GM13976 (cell line): ENCODE measurements at regions not wholly inside any gene's neighbourhood (a gene's known extent, or its start where the extent isn't known, plus 50 kb on each side); places are given as distances from the start of the nearest gene placed in this dataset.

Source experiments
- DNase-seq: peaks from one replicate; pipeline ENCODE4 v3.0.0; 2012; ENCODE audit warnings: low spot score
- in situ Hi-C: fragments of 300-500 bp; cut with MboI; formaldehyde crosslinking; loops from one replicate; pipeline ENCODE4 v1.12.0; 2022; ENCODE audit warnings: low sequenced_read_pairs, mixed read lengths, inconsistent platforms; ENCODE audit not compliant: unreplicated experiment
- TF ChIP-seq, protein P1 (sequence below): IDR thresholded peaks from 2 replicates; pipeline ENCODE4 v1.5.1; 2012; ENCODE audit warnings: borderline replicate concordance, mild to moderate bottlenecking; ENCODE audit not compliant: insufficient read depth; ENCODE audit errors: extremely low read depth, missing control alignments, control extremely low read depth

DNA sequence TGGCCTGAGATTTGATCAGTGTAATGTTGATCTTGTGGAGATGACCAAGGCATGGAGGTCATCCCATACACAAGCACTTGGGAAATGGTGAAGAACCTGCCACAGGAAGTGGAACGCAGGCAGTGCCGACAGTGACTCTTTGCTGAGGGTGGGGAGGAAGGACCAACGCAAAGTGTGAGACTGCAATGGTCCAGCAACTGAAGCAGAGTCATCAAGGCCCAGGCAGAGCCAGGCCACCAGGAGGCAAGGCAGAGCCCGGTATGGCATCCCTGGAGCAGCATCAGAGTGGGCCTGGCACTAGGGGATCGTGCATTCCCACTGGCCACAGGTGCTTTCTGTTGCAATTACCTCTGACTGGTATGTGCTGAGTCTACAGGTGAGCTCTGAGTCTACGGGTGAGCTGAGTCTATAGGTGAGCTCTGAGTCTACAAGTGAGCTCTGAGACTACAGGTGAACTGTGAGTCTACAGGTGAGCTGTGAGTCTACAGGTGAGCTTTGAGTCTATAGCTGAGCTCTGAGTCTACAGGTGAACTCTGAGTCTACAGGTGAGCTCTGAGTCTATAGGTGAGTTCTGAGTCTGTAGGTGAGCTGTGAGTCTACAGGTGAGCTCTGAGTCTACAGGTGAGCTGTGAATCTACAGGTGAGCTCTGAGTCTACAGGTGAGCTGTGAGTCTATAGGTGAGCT, 132.9 kb downstream of the KLF6 start:
- TF ChIP-seq, protein P1, sequence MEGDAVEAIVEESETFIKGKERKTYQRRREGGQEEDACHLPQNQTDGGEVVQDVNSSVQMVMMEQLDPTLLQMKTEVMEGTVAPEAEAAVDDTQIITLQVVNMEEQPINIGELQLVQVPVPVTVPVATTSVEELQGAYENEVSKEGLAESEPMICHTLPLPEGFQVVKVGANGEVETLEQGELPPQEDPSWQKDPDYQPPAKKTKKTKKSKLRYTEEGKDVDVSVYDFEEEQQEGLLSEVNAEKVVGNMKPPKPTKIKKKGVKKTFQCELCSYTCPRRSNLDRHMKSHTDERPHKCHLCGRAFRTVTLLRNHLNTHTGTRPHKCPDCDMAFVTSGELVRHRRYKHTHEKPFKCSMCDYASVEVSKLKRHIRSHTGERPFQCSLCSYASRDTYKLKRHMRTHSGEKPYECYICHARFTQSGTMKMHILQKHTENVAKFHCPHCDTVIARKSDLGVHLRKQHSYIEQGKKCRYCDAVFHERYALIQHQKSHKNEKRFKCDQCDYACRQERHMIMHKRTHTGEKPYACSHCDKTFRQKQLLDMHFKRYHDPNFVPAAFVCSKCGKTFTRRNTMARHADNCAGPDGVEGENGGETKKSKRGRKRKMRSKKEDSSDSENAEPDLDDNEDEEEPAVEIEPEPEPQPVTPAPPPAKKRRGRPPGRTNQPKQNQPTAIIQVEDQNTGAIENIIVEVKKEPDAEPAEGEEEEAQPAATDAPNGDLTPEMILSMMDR: no peak
- DNase-seq: no peak
- in situ Hi-C loops: no loop called here

DNA sequence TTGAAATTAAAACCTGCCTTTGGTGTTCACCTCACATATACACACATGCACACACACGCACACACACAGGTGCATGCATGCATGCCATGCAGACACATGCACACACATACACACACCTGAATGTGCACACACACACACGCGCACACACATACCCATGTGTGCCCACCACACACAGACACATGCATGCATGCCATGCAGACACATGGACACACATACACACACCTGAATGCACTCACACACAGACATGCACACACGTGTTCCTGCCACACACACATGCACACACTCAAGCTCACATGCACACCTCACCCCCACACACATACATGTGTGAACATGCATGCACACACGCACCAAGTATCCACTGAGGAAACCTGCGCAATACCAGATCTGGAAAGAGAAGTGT, 136.4 kb downstream of the KLF6 start:
- TF ChIP-seq, protein P1: no peak
- no peak for DNase-seq
- in situ Hi-C loops: no loop called here

DNA sequence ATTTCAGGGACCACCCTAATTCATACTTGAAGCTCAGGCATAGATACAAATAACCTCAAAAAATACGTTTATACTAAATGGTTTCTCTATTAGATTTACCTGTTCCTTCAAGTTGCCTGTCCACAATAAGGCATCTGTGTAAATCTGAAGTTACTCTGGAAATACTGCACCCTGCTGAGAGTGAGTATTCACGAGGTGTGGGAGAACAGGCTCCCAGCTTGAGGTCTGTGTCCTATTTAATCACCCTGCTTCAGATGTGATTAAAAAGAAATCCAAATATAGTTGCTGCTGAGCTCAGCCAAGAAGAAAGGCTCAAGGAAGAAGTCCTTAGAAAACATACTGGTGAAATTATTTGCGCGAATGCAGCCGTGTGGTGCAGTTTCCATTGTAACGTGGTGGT, 136.8 kb downstream of the KLF6 start:
- in situ Hi-C loops: no loop called here
- no peak for DNase-seq
- TF ChIP-seq, protein P1: no peak

DNA sequence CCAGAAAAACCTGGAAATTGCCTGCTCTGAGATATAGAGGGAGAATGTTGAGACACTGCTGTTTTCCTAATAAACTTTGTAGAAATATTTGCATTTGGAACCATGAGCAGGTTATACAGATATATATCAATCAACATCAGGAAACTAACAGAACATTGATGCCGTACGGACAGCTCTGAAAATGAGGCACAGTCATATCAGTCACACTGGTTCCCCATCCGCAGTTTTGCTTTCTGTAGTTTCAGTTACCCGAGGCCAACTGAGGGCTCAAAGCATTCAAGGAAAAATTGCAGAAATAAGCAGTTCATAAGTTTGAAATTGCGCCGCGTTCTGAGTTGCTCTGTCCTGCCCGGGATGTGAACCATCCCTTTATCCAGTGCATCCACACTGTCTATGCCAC, 137.9 kb downstream of the KLF6 start:
- in situ Hi-C loops: no loop called here
- no peak for DNase-seq
- TF ChIP-seq, protein P1: no peak

DNA sequence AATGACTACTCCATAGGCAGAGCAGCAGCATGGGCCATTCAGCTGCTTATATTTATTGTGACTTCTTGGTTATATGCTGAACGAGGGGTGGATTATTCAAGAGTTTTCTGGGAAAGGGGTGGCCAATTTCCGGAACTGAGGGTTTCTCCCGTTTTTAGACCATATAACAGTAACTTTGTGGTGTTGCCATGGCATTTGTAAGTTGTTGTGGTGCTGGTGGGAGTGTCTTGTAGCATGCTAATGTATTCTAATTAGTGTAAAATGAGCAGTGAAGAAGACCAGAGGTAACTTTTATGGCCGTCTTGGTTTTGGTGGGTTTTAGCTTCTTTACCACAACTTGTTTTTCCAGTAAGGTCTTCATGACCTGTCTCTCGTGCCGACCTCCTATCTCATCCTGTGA, 139.6 kb downstream of the KLF6 start:
- TF ChIP-seq, protein P1: no peak
- no peak for DNase-seq
- in situ Hi-C loops: no loop called here

DNA sequence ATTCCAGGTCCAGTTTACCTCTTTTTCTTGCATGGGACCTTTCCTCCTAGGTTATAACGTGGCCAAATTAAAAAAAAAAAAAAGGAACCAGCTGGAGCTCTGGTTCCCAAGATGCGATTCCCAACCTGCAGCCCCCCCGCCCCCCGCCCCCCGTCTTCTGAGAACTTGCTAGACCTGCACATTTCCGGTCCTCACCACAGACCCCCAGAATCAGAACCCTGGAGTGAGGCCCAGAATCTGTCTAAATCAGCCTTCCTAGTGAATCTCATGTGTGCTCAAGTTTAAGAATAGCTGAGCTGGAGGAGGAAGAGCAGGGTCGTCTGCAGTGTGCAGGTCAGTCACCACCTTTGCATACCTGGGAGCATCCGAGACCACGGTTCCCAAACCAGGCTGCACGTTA, 144.2 kb downstream of the KLF6 start:
- TF ChIP-seq, protein P1: no peak
- DNase-seq: no peak
- in situ Hi-C loops: no loop called here

DNA sequence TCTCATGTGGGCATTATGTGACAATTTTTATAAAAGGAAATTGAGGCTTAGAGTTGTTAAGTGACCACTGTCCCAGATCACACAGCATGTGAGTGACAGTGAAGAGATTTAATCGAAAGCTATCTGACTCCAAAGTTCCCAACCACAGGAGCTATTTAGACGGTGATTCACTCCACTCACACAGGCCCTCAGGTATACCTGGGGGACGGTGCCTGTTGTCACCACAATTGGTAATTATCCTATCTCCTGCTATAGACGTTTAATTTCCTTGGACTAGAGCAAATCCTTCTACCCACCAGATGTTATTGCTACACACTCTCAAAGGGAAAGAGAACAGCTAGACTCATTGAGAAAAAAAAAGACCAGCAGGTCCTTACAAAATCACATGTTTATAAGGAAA, 145.5 kb downstream of the KLF6 start:
- in situ Hi-C loops: no loop called here
- DNase-seq: no peak
- TF ChIP-seq, protein P1: no peak
